Fibroblast of lung (primary cell): ENCODE measurements at regions not wholly inside any gene's neighbourhood (a gene's known extent, or its start where the extent isn't known, plus 50 kb on each side); places are given as distances from the start of the nearest gene placed in this dataset.
"Not testable (repeated sequence)": the region's sequence is repeated elsewhere in the genome, so short reads cannot be mapped to it uniquely, and the experiment has no call there.

Source experiments
- CTCF ChIP-seq, 2 donors: IDR thresholded peaks in 1 of 2; conservative IDR thresholded peaks in 1 of 2; 1 replicate in 1 of 2; 2 replicates in 1 of 2; pipeline ENCODE4 v1.5.1; 2011 to 2012; ENCODE audit warnings: low read length in 2 of 2, control low read depth in 1 of 2, inconsistent platforms in 1 of 2, low read depth in 1 of 2, mild to moderate bottlenecking in 1 of 2
- EZH2 ChIP-seq: IDR thresholded peaks from 2 replicates; pipeline ENCODE4 v1.5.1; 2012; ENCODE audit warnings: low read length, control low read depth, mild to moderate bottlenecking; ENCODE audit errors: missing control alignments

GRCh38 chr6:57809454-57809853 lies 492.0 kb downstream of the PRIM2 start:
- not testable (repeated sequence) for TF ChIP-seq CTCF (conservative IDR thresholded peaks at IDR 0.05 in 1 of 2, IDR thresholded peaks at IDR 0.05 in 1 of 2; ENCODE audit: low read depth in 1 of 2, low read length in 2 of 2); EZH2
